Activated naive CD8-positive, alpha-beta T cell treated with anti-CD3 and anti-CD28 coated beads, Interleukin-2, amount 10 ng/mL, durations not matched to agents 7 days and 5 days (primary cell): ENCODE measurements at regions not wholly inside any gene's neighbourhood (a gene's known extent, or its start where the extent isn't known, plus 50 kb on each side); places are given as distances from the start of the nearest gene placed in this dataset.
A peak's percentile ranks its signal among the peaks of the same experiment; 100 is the strongest.

ENCODE experiments used
- ATAC-seq: fragments of 150-1000 bp; cut with Tn5 transposase; one replicate; pipeline ENCODE4 v1.10.0; 2021; ENCODE audit warnings: low read depth, moderate library complexity
- POLR2A ChIA-PET: fragments of 350-600 bp; sonication (Branson Sonifier 250); formaldehyde crosslinking; loops from one replicate; lab custom pipeline; 2021; ENCODE audit warnings: antibody characterized with exemption; lab: Charles Lee
- DNase-seq: peaks from one replicate; pipeline ENCODE4 v3.0.0; 2021
- H3K27ac Mint-ChIP-seq: one replicate; pipeline ENCODE4 v1.8.0; 2022; ENCODE audit warnings: mild to moderate bottlenecking, mixed read lengths
- H3K27me3 Mint-ChIP-seq: one replicate; pipeline ENCODE4 v1.8.0; 2022; ENCODE audit warnings: mild to moderate bottlenecking, moderate library complexity, mixed read lengths
- H3K36me3 Mint-ChIP-seq: one replicate; pipeline ENCODE4 v1.8.0; 2021; ENCODE audit warnings: mild to moderate bottlenecking, mixed read lengths
- H3K4me1 Mint-ChIP-seq: one replicate; pipeline ENCODE4 v1.8.0; 2021; ENCODE audit warnings: mixed read lengths
- H3K4me3 Mint-ChIP-seq: one replicate; pipeline ENCODE4 v1.8.0; 2022; ENCODE audit warnings: mild to moderate bottlenecking, moderate library complexity, mixed read lengths
- H3K9me3 Mint-ChIP-seq: one replicate; pipeline ENCODE4 v1.8.0; 2021; ENCODE audit warnings: mixed read lengths

GRCh38 chr5:62732677-62733121, 154.1 kb downstream of the LRRC70 start:
- no peaks in the 10 kb centered on the region for H3K36me3 Mint-ChIP-seq
- no peak for ATAC-seq
- POLR2A ChIA-PET, result no interaction called here
- H3K27me3 Mint-ChIP-seq, result peaks cover 14% of the 10 kb centered on the region
- H3K4me3 Mint-ChIP-seq, result no peak overlapping the region
- H3K27ac Mint-ChIP-seq, result no peak overlapping the region
- H3K4me1 Mint-ChIP-seq, result no peaks in the 10 kb centered on the region
- DNase-seq, result no peak
- peaks cover 2% of the 10 kb centered on the region for H3K9me3 Mint-ChIP-seq

- H3K36me3 Mint-ChIP-seq, result no peaks in the 10 kb centered on the region
- DNase-seq, result no peak
- H3K9me3 Mint-ChIP-seq, result peaks cover 2% of the 10 kb centered on the region
- no peak overlapping the region for H3K4me3 Mint-ChIP-seq
- H3K27ac Mint-ChIP-seq, result no peak overlapping the region
- peaks cover 10% of the 10 kb centered on the region for H3K27me3 Mint-ChIP-seq
- ATAC-seq, result peak; percentile 54
- POLR2A ChIA-PET, result no interaction called here
- no peaks in the 10 kb centered on the region for H3K4me1 Mint-ChIP-seq
These were observed 152.4 kb downstream of the LRRC70 start for GRCh38 chr5:62731022-62731421.

- no peak overlapping the region for H3K4me3 Mint-ChIP-seq
- peaks cover 2% of the 10 kb centered on the region for H3K9me3 Mint-ChIP-seq
- no peaks in the 10 kb centered on the region for H3K4me1 Mint-ChIP-seq
- DNase-seq, result no peak
- no peak overlapping the region for H3K27ac Mint-ChIP-seq
- H3K27me3 Mint-ChIP-seq, result peaks cover 7% of the 10 kb centered on the region
- POLR2A ChIA-PET, result no interaction called here
- no peak for ATAC-seq
- H3K36me3 Mint-ChIP-seq, result no peaks in the 10 kb centered on the region
These were observed 151.1 kb downstream of the LRRC70 start for GRCh38 chr5:62729675-62730074.

GRCh38 chr5:62727861-62728260, 149.2 kb downstream of the LRRC70 start:
- peaks cover 2% of the 10 kb centered on the region for H3K27me3 Mint-ChIP-seq

GRCh38 chr5:62727184-62727583, 148.6 kb downstream of the LRRC70 start:
- no peaks in the 10 kb centered on the region for H3K36me3 Mint-ChIP-seq
- POLR2A ChIA-PET, result no interaction called here
- DNase-seq (no peak), ATAC-seq (no peak)
- H3K27me3 Mint-ChIP-seq, result peaks cover 3% of the 10 kb centered on the region
- H3K4me3 Mint-ChIP-seq, result no peak overlapping the region
- no peak overlapping the region for H3K27ac Mint-ChIP-seq
- H3K9me3 Mint-ChIP-seq, result no peaks in the 10 kb centered on the region
- H3K4me1 Mint-ChIP-seq, result no peaks in the 10 kb centered on the region

More at GRCh38 chr5:62727861-62728260, 149.2 kb downstream of the LRRC70 start:
- ATAC-seq (no peak), DNase-seq (no peak)
- Mint-ChIP-seq H3K27ac (no peak overlapping the region), H3K9me3 (no peaks in the 10 kb centered on the region), H3K4me3 (no peak overlapping the region), H3K4me1 (no peaks in the 10 kb centered on the region), H3K36me3 (no peaks in the 10 kb centered on the region)
- POLR2A ChIA-PET, result no interaction called here

- Mint-ChIP-seq H3K9me3 (no peaks in the 10 kb centered on the region), H3K36me3 (no peaks in the 10 kb centered on the region), H3K27me3 (peaks cover 11% of the 10 kb centered on the region), H3K27ac (no peak overlapping the region), H3K4me1 (no peaks in the 10 kb centered on the region), H3K4me3 (no peak overlapping the region)
- DNase-seq, result no peak
- no peak for ATAC-seq
- POLR2A ChIA-PET, result no interaction called here
These were observed 143.7 kb downstream of the LRRC70 start for GRCh38 chr5:62722360-62722759.

GRCh38 chr5:62720031-62720441, 141.4 kb downstream of the LRRC70 start:
- Mint-ChIP-seq H3K27me3 (peaks cover 13% of the 10 kb centered on the region), H3K27ac (no peak overlapping the region), H3K4me3 (no peak overlapping the region), H3K9me3 (no peaks in the 10 kb centered on the region), H3K36me3 (no peaks in the 10 kb centered on the region), H3K4me1 (no peaks in the 10 kb centered on the region)
- POLR2A ChIA-PET, result no interaction called here
- DNase-seq (no peak), ATAC-seq (peak; percentile 73)

- no peaks in the 10 kb centered on the region for H3K9me3 Mint-ChIP-seq
- POLR2A ChIA-PET, result no interaction called here
These were observed 140.6 kb downstream of the LRRC70 start for GRCh38 chr5:62719061-62719720.

GRCh38 chr5:62718324-62718723, 139.7 kb downstream of the LRRC70 start:
- POLR2A ChIA-PET, result no interaction called here
- no peak overlapping the region for H3K4me3 Mint-ChIP-seq
- H3K4me1 Mint-ChIP-seq, result no peaks in the 10 kb centered on the region
- H3K27ac Mint-ChIP-seq, result no peak overlapping the region
- H3K36me3 Mint-ChIP-seq, result no peaks in the 10 kb centered on the region
- H3K27me3 Mint-ChIP-seq, result peaks cover 13% of the 10 kb centered on the region
- H3K9me3 Mint-ChIP-seq, result no peaks in the 10 kb centered on the region
- DNase-seq, result no peak
- no peak for ATAC-seq

More at GRCh38 chr5:62719061-62719720, 140.6 kb downstream of the LRRC70 start:
- Mint-ChIP-seq H3K4me3 (no peak overlapping the region), H3K36me3 (no peaks in the 10 kb centered on the region), H3K4me1 (no peaks in the 10 kb centered on the region), H3K27ac (no peak overlapping the region), H3K27me3 (peaks cover 13% of the 10 kb centered on the region)
- no peak for DNase-seq
- ATAC-seq, result no peak

GRCh38 chr5:62717301-62717933, 138.8 kb downstream of the LRRC70 start:
- H3K36me3 Mint-ChIP-seq, result no peaks in the 10 kb centered on the region
- H3K27me3 Mint-ChIP-seq, result peaks cover 10% of the 10 kb centered on the region
- H3K27ac Mint-ChIP-seq, result no peak overlapping the region
- no peaks in the 10 kb centered on the region for H3K4me1 Mint-ChIP-seq
- no peak overlapping the region for H3K4me3 Mint-ChIP-seq
- no peak for ATAC-seq
- no peak for DNase-seq
- POLR2A ChIA-PET, result no interaction called here
- H3K9me3 Mint-ChIP-seq, result no peaks in the 10 kb centered on the region

- Mint-ChIP-seq H3K36me3 (no peaks in the 10 kb centered on the region), H3K4me1 (no peaks in the 10 kb centered on the region), H3K4me3 (no peak overlapping the region), H3K9me3 (no peaks in the 10 kb centered on the region), H3K27me3 (peaks cover 8% of the 10 kb centered on the region), H3K27ac (no peak overlapping the region)
- no peak for DNase-seq
- POLR2A ChIA-PET, result no interaction called here
- no peak for ATAC-seq
These were observed 135.7 kb downstream of the LRRC70 start for GRCh38 chr5:62714296-62714695.

GRCh38 chr5:62708481-62709325, 130.1 kb downstream of the LRRC70 start:
- no peaks in the 10 kb centered on the region for H3K4me1 Mint-ChIP-seq
- H3K36me3 Mint-ChIP-seq, result no peaks in the 10 kb centered on the region
- H3K27ac Mint-ChIP-seq, result no peak overlapping the region
- peaks cover 3% of the 10 kb centered on the region for H3K27me3 Mint-ChIP-seq
- POLR2A ChIA-PET, result no interaction called here
- ATAC-seq, result no peak
- H3K4me3 Mint-ChIP-seq, result no peak overlapping the region
- no peak for DNase-seq
- H3K9me3 Mint-ChIP-seq, result peaks cover 4% of the 10 kb centered on the region

GRCh38 chr5:62707563-62707962, 128.9 kb downstream of the LRRC70 start:
- POLR2A ChIA-PET, result no interaction called here
- Mint-ChIP-seq H3K27ac (no peak overlapping the region), H3K36me3 (no peaks in the 10 kb centered on the region), H3K27me3 (peaks cover 3% of the 10 kb centered on the region), H3K4me3 (no peak overlapping the region), H3K4me1 (no peaks in the 10 kb centered on the region), H3K9me3 (peaks cover 4% of the 10 kb centered on the region)
- DNase-seq (no peak), ATAC-seq (no peak)
